ENCODE measurements at regions not wholly inside any gene's neighbourhood (a gene's known extent, or its start where the extent isn't known, plus 50 kb on each side); places are given as distances from the start of the nearest gene placed in this dataset.

DNA sequence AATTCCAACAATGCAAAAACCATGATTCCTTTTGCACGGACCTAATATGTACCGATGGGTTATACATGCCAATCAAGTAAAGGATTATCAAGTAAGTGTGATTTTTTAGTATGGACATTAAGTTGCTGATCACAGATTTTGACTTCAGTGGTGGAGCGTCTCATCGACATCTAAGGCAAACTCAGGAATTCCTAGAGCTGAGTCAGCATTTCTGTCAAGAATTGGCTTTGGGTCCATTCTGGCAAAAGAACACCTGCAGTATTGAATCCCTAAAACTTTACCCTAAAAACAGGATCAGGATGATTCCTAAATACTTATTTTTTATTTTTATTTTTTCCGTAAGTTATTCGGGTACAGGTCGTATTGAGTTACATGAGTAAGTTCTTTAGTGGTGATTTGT lies 83.6 kb downstream of the HPGD start:
- no peak for DNase-seq (ENCODE audit: low spot score)

DNA sequence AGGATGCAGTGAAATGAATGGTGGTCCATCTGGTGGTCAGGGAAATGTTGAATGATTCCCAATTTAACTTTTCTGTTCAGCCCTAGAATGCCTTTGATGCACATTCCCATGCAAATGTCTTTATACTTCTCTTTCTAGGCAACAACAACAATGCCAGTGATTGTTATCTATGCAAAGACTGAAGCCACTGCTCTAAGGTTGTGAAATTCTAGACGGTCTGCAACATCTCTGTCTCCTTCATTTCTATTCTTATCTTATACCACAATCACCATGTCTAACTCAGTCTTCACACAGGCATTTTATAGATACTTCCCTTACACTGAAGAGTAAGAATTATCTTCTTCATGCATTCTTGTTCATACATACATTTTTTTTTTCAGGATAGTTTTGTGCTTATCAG lies 84.5 kb downstream of the HPGD start:
- DNase-seq (ENCODE audit: low spot score) = no peak

DNA sequence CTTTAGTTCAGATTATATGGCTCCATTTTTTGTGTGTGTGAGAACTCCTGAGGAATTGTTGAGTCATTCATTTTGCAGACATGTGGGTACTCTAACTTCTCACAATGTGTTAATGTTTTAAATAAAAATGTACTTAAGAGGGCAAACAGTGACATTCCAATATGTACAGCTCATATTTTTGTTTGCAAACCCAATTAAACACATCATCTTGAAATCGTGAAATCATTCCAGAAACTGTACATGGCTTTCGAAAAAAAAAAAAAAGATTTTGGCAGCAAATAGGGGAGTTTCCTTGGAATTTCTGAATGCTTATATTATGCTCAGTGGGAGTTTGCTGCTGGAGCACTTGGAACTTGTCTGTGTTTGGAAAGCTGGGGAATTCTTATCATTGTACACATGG lies 85.0 kb downstream of the HPGD start:
- DNase-seq (ENCODE audit: low spot score) = no peak

DNA sequence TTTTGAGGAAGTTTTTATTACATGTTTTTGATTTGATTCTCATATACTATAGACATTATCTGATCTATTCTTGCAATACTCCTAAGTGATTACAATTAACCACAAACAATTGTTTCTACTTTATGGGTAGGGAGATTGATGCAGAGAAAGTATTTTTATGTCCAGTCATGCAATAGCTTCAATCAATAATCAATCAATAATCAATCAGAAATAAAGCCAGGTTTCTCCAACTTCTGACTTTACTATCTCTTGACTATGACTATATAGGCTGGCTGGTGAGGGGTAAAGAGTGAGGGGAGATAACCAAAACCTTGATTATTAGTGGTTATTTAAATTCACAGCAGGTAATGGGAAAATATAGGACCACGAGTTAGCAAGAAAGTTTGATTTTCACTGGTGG lies 85.9 kb downstream of the HPGD start:
- no peak for DNase-seq (ENCODE audit: low spot score)

DNA sequence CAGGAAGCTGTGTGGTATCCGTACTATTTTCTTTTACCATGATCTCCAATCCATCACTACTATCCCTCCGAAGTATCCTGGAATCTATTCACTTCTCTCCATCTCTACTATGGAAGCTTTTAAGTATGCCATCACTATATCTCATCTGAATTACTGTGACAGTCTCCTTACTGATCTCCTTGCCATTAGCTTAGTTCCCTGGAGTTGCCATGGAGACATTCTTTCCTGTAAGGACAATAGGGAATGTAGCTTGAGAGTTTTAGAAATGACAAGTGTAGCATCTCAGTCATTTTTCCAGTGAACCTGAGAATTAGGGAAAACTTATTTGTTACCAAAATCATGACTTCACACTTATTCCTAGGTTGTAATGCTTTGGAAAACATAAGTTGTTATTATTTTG lies 86.3 kb downstream of the HPGD start:
- DNase-seq (ENCODE audit: low spot score) = no peak

DNA sequence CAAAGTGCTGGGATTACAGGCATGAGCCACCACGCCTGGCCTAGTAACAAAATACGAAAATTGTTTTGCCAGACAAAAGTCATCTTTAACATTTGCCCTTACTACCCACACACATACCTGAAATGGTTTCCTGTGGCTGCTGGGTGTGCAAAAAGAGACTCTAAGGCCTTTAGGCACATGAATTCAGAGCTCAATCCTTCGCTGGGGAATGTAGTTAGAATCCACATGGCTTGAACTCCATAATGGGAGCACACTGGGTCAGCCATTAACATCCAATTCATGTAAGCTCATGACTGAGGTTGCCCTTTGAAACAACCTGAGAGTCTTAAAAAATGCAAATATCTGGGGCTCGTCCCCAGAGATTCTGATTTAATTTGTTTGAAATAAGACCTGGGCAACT lies 87.8 kb downstream of the HPGD start:
- DNase-seq (ENCODE audit: low spot score) = no peak

DNA sequence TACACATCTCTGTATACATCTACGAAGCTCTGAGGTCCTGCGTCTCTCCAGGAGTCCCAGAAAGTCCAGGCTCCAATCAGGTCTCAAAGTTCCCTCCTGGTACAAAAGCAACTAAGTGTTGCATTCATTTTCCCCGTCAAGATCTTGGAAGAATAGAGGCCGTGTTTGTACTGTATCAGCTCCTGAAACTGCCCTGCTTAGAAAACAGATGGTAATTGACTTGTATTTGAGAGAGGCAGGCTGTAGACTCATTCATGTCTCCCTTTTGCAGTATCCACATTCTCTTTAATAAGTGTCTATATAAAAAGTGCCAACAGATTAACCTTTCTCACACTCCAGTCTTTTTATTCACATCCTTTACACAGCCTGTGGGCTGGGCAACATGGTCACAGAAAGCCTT lies 91.7 kb downstream of the HPGD start:
- no peak for DNase-seq (ENCODE audit: low spot score)

DNA sequence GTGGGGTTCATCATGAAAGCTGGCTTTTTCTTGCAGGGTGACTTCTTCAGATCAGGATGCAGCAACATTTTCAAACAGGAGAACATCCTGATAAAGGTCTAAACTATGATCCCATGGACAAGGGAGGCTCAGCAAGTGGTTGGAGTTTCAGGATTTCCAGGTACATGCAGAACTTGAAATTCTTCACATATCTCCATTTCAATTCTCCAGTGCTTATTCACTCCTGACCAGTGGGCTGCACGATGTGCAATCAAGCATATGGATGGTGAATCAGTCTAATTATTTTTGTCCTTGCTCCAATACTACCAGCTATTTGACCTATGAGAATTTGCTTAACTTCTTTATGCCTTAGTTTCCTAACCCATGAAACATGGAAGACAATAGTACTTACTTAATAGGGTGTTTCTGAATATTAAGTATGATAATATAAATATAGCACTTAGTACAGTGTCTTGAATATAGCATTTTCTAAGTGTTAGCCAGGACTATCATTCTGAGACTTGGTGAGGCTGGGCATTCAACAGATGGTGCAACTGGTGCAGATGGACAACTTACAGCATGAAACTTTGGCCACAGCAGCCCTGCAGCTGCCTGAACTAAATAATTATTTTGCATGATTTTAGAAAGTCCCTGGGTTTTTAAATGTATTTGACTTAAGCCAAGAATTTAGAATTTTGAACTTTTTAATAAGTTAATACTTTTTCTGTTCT lies 92.4 kb downstream of the HPGD start:
- DNase-seq (ENCODE audit: low spot score) = no peak

DNA sequence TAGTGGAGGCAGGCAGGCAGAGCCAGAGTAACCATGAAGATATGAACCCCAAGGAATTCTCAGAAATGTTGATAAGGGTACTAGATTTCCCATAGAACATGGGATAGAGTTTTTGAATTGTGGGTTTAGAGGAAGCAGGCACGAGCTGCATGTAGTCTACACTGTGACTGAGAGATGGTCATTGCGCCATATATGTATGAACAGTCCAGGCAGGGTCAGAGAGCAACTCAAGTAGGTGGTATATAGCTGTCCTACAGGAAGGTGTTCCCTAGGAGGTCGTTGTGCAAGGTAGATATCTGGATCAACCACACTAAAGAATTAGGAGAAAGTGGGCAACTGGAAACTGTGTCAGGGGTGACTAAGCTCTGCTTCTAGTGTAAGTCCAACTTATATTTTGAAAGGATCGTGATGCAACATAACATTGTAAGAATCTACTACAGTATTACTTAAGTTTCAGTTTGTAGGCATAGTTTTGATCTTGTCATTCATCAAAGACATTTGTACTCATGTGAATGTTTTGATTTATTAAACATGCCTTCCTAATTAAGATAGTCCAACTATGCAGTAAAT lies 94.6 kb downstream of the HPGD start:
- DNase-seq (ENCODE audit: low spot score) = no peak

DNA sequence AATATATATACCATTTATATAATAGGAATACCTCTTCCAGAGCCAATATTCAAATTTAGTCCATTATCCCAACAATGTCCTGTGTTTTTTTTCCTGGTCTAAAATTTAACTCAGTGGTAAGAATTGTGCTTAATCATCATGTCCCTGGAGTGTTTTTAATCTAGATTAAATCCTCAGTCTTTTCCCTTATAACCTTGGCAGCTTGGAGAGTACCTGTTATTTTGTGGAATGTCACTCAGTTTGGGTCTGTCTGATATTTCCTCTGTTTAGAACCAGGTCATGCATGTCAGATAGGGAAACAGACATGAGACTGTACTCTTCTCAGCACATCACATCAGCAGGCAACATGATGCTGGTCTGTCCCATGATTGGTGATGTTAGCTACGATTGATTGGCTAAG lies 96.6 kb downstream of the HPGD start:
- DNase-seq (ENCODE audit: low spot score) = no peak

DNA sequence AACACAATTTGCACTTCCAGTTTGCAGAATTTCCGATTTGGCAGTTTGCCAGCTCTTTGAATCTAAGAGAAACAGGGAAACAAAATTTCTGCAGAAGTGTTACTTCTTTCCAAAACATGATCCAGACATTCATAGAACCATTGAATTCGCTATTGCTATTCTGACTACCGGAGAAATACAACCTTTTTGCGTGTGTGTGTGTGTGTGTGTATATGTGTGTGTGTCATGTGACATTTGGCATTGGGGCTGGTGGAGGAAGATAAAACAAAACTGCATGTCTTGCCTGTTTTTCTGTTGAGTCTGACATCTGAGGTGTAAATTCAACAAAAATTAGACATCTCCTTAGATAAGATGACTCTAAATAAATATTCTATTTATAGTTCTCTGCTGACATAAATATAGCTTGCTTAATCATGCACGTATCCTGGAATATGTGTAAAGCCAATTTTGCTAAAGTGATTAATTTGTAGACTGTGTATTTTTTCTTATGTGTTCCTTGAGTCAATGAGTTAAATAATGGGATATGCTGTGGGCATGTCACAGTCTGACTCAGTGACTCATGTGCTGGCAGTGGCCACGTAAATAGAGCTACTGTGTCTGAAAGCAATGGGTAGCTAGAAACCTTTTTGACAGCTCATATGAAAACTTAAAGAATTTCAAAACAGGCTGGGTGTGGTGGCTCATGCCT lies 98.9 kb downstream of the HPGD start:
- peak; percentile 39 for DNase-seq (ENCODE audit: low spot score)

DNA sequence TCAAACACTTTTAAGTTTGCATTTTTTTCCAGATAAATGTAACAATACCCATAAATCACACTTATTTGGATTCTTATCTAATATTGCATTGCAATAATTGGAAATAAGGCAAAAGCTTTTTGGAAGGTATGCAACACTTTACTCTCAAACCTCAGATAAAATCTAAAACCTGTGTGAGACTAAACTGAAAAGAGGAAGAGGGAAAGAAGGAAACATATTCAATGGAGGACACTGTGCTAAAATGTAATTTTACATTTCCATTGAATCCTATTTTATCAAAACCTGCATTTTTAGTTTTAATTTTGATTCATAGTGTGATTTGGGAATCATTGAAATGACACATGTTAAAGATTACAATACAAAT lies 99.4 kb downstream of the HPGD start:
- no peak for DNase-seq (ENCODE audit: low spot score)

DNA sequence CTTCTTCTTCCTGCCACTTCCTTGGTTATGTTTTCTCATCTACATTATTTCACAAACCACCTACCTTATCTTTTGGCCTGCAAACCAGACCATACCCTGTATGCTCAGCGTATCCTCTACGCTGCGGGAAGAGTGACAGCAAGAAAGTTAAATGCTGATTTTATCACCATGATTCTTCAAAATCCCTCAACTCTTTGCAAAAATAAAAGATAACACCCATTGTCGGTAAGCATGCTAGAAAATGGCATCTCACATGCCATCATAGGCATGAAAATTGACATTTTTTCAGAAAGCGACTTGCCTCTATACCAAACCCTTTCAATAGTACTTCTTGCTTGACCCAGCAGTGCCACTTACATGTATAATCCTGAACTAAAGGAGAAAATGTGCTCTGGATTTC lies 102.0 kb downstream of the HPGD start:
- no peak for DNase-seq (ENCODE audit: low spot score)

DNA sequence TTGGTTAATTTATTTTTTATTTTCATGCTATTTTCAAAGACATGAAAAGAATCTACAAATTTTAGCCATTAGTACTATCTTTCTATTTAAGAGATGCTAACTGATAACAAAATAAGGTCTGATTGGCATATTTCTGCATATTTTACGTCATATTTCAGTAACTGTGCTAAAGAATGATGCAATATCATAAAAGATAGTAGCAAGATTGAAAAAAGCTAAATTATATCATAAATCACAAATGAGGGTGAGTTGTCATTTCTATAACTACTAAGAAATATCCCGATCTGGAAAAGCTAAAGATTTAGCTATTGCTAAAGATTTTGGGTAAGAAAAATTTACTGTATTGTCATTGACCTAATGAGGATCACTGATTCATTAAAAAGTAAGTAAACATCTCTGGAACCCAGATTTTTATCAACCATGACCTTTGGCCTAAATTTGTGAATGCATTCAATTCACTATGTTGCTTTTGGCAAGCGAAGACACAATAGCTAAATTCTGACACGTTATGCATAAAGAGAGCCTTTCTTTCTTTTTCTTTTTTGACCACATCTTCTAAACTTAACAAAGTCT lies 103.6 kb downstream of the HPGD start:
- no peak for DNase-seq (ENCODE audit: low spot score)

DNA sequence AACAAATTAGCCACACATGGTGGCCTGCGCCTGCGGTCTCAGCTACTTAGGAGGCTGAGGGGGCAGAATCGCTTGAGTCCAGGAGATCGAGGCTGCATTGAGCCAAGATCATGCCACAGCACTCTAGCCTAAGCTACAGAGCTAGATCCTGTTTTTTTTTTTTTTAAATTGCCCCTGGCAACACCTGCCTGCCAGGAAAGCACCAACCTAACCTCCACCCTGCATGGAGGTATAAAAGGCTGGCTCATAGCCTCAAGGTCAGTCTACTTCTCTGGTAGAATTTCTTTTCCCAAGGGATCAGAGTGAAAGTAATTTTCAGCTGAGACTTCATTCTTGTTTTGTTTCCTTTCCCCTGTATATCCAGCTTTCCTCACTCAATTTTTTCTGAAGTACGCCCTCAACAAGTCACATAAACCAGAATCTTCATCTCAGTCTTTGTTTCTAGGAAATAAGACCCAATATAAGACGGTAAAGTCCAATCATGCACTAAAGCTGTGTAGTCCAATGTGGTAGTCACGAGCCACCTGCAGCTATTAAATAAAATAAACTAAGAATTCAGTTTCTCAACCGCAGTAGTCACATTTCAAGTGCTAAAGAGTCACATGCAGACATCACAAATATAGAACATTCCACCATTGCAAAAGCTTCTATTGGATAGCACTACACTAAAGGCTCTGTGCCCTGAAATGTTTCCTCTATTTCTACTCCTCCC lies 113.3 kb downstream of the HPGD start:
- no peak for DNase-seq (ENCODE audit: low spot score)

DNA sequence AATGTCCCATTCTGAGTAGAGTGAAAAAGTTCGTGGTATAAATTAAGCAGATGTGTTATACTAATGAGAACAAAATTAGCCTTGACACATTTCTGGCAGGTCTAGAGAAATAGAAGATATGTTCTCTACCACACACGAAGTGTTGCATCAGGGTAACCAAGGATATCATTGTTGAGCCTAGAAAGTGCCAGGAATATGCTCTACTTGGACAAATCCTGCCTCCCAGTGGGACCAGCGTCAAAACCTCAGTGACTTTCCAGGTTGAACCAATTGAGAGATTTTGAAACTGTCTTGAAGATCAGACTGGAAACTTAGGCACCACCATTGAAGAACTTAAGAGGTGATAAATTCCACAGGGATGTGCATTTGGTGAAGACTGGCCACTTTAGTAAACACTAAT lies 115.9 kb downstream of the HPGD start:
- no peak for DNase-seq (ENCODE audit: low spot score)

DNA sequence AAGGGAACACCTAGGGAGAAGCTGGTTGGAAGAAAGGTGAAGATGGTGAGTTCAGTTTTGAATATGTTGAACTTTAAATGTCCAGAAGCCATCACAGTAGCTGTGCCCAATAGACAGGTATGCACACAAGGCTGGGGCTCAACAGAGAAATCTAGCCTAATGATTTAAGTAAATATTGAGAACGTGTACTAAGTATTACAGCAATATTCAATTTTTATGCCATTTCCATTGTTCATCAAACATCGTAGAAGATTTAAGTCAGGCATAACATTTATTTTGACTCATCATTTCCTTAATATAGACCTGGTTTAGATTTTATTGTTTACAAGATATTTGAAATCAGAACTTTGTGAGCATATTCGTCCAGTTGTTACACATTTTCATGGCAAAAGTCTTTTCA lies 116.4 kb downstream of the HPGD start:
- no peak for DNase-seq (ENCODE audit: low spot score)

DNA sequence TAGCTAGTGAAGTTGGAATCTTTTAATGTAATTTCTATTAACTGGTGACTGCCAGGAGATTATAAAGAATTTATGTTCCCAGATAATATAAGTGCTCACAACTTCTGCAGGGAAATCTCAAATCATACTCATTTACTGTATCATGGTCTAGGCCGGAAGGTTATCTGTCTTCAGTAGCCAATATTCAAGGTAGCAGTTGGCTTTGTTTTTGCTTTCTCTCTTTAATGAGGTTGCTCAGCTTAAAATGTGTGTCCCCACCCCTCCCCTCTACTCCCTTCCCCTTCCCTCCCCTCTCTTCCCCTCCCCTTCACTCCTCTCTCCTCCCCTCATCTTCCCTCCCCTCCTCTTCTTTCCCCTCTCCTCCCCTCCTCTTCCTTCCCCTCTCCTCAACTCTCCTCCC lies 117.6 kb downstream of the HPGD start:
- DNase-seq (ENCODE audit: low spot score) = no peak

DNA sequence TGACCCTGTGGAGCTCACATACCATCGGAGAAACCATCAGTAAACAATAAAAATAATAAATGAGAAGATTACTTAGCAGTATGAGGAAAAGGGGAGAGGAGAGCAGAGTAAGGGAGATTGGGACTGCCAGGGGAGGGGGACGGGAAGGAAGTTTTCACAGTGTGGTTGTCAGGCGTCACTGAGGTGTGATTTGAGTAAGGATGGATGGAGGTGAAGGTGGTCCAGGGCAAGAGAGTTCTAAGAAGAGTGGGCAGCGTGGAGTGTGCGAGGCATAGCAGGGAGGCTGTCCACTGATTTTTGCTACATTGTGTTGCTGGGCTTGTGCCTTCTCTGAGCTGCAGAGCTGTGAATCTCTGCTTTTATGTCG lies 119.1 kb downstream of the HPGD start:
- no peak for DNase-seq (ENCODE audit: low spot score)

DNA sequence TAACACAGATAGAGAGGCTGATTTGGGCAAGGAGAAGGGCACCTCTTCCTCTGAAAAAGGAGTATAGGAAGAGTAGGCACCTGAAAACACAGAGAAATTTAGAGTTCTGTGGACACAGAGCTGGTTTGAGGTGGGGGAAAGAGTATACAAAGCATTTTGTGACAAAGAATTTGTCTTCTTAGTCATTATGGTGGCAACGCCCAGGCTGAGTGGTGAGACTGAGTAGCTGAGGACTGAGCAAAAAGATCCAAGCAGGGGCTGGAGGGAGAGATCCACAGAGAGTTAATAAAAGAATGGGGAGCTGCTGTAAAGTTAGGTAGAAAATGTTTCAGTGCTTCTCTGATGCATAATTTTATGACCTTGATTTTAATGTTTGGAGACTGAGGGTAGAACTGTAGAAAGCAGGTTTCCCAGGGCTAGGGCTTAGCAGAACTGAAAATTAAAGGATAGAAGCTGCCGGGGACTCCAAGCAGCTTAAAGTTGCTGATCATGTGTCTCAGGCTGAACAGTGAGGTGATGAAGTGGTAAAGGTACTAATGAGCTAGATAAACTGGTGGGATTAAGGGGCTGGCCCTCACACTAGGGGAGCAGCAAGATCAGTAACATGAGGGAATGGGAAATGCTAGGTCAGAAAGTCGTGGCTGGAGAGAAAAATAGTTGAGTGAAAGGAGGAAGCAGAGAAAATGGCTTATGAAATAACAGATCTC lies 118.9 kb downstream of the CEP44 start:
- no peak for DNase-seq (ENCODE audit: low spot score)

DNA sequence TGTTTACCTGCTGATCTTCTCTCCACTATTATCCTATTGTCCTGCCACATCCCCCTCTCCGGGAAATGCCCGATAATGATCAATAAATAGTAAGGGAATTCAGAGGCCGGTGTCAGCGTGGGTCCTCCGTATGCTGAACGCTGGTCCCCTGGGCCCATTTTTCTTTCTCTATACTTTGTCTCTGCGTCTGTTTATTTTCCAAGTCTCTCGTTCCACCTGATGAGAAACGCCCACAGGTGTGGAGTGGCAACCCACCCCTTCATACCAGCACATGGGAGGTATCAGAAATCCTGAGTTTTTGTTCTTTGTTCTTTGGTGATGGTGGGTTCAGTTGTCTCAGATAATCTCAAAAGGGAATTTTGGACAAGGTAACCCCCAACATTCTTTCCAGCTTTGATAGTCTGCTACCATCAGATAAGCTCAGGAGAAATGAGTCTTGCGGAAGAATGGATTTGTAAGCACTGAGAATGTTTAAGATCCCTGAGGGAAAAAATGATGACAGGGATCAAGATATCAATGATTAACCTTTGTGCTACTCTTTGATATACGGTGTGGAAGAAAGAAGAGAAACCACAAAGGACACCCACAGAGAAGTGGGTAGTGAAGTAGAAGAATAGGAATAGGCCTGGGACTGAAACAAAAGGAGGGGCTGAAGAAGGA lies 117.9 kb downstream of the CEP44 start:
- no peak for DNase-seq (ENCODE audit: low spot score)

All from activated CD4-positive, alpha-beta T cell treated with anti-CD3 and anti-CD28 coated beads, Interleukin-2, Interleukin-4, amounts not matched to agents 100 ng/mL and 50 ng/mL, durations not matched to agents 16 hours and 8 hours (primary cell).